Retinal pigment epithelial cell (primary cell): ENCODE measurements at regions not wholly inside any gene's neighbourhood (a gene's known extent, or its start where the extent isn't known, plus 50 kb on each side); places are given as distances from the start of the nearest gene placed in this dataset.

ENCODE experiments used
- DNase-seq: peaks from one replicate; pipeline ENCODE4 v3.0.0-alpha.2; 2010; ENCODE audit warnings: low read depth
- H3K4me3 ChIP-seq: 2 replicates; pipeline ENCODE4 v1.5.1; 2011; ENCODE audit warnings: mild to moderate bottlenecking, low read length, control low read depth, moderate library complexity
- TF ChIP-seq, protein P1 (sequence below): conservative IDR thresholded peaks from 2 replicates; pipeline ENCODE4 v1.5.1; 2011; ENCODE audit warnings: low read depth, low read length, control low read depth, inconsistent platforms

DNA sequence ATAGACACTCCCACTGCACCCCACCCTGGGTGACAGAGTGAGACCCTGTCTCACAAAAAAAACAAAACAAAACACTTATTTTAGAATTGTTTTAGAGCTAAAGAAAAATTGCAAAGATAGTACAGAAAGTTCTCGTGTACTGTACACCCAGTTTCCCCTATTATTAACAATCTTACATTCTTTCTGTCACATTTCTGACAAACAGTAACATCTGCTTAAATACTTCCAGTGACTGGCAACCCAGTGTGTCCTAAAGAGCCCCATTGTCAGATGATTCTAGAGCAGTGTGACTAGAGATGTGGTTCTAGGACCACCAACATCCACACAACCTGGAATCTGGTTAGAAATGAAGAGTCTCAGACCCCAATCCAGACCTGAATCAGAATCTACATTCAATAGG lies 90.5 kb downstream of the LEPR start:
- TF ChIP-seq, protein P1, sequence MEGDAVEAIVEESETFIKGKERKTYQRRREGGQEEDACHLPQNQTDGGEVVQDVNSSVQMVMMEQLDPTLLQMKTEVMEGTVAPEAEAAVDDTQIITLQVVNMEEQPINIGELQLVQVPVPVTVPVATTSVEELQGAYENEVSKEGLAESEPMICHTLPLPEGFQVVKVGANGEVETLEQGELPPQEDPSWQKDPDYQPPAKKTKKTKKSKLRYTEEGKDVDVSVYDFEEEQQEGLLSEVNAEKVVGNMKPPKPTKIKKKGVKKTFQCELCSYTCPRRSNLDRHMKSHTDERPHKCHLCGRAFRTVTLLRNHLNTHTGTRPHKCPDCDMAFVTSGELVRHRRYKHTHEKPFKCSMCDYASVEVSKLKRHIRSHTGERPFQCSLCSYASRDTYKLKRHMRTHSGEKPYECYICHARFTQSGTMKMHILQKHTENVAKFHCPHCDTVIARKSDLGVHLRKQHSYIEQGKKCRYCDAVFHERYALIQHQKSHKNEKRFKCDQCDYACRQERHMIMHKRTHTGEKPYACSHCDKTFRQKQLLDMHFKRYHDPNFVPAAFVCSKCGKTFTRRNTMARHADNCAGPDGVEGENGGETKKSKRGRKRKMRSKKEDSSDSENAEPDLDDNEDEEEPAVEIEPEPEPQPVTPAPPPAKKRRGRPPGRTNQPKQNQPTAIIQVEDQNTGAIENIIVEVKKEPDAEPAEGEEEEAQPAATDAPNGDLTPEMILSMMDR = no peak
- no peak for DNase-seq
- no peak overlapping the region for H3K4me3 ChIP-seq

DNA sequence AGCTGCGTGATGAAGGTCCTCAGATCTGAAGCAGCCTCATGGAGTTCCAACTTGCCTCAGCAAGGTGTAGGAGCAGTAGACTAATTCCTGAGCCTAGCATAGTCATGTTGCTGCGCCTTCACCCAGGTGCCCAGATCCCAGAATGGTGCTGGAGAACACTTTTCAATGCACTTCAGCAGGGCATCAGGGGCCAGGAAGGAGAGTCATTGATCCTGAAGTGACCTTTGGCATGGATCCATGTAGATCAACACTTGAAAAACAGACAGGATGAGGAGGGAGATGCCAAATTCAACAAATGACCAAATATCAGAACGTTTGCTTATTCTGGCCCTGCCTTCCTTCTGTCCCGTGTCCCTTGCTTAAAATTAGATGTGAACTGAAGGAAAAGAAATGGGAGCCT lies 91.9 kb downstream of the LEPR start:
- TF ChIP-seq, protein P1 = no peak
- H3K4me3 ChIP-seq = no peak overlapping the region
- DNase-seq = no peak

DNA sequence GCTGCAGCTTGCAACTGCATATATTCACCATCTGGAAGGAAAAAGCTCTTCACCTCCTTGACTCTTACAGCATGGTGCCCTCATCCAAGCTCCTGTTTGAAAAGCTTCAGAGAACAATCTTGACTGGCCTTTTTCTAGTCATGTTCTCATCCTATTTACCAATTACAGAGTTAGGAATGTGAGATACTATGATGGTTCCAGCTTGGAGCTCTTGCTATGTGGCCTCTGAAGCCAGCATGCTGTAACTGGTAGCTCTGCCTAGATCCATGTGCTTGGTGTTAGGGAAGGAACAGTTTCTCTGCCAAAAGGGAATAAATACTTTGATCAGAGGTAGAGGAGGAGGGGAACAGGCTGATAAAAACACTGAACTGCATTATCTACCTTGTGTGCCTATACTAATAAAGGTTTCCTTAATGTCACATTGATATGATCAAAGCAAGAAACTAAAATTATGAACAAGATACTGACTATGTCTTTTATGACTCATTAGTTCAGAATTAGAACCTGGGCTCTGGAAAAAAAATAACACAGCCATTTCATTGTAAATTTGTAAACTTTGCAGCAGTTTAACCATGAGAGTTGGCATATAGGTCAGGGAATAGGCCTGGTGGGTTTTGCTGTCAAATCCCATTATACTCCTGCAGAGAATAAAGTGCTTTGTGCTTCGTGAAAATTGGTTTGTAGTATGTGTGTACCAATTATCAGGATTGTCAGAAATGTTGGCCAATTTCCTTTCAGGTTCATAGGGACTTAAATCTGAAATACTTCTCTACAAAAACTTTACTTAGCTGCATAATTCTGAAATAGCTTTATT lies 92.7 kb downstream of the LEPR start:
- TF ChIP-seq, protein P1 = no peak
- H3K4me3 ChIP-seq = no peak overlapping the region
- peak; percentile 63 for DNase-seq

- no peak overlapping the region for H3K4me3 ChIP-seq
- no peak for DNase-seq
- TF ChIP-seq, protein P1 = no peak
These were observed 93.6 kb downstream of the LEPR start for GRCh38 chr1:65514041-65514440.

DNA sequence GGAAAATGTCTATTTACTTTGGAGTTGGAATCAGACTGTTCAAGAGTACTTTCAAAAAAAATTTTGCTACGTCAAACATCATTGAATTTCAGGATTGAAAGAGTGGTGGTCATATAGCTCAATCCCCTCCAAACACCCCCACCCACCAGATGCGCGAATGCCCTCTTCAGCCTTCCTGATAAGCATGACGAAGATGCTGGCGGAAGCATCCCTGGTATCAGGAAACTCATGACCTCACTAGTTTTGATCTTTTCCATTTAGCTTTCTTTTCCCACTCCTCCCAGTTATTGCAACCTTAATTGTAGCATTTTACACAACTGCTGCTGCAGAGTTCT lies 104.4 kb downstream of the LEPR start:
- no peak for DNase-seq
- TF ChIP-seq, protein P1 = no peak
- peak overlapping the region; percentile 52 for H3K4me3 ChIP-seq

DNA sequence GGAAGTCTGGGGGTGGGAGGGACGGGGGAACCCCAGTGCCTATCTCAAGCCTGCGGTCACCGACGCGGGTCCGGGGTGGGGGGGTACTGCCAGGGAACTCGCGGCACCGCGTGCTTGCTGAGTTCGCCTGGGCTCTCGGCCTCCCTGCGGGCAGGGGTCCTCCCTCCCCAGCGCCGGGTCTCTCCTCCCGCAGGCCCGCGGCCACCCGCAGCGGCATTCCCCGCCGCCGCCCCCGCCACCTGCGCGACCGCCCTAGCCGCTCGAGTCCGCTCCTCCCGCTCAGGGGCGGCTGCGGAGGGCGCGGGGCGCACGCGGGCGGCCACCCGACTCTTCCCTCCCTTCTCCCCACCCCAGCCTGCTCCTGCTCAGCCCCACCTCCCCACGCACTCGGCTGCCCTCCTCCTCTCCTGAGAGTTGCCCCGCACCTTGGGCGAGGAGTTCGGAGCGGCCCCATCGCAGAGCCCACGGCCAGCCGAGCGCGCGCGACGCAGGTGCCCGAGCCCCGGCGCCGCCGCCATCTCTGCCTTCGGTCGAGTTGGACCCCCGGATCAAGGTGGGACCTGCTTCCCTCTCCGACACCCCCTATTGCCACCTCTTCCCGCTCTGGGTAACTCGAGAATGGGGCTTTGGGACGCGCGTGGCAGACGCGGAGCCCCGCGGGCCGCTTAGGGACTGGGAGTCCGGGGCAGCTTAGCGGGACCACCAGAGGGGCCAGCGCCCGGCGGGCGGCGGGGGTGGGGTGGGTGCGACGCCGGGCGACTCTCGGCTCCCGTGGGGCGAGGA lies 105.0 kb downstream of the LEPR start:
- TF ChIP-seq, protein P1 = no peak
- H3K4me3 ChIP-seq = peak overlapping the region; percentile 52
- DNase-seq = no peak
